HEK293T (cell line): ENCODE measurements at regions not wholly inside any gene's neighbourhood (a gene's known extent, or its start where the extent isn't known, plus 50 kb on each side); places are given as distances from the start of the nearest gene placed in this dataset.

Source experiments
- ARNT ChIP-seq: fragments of 450-650 bp; IDR thresholded peaks from 2 replicates; pipeline ENCODE4 v1.6.1; 2017; ENCODE audit warnings: mild to moderate bottlenecking
- BHLHE40 ChIP-seq: fragments of 450-650 bp; IDR thresholded peaks from 2 replicates; pipeline ENCODE4 v1.6.1; 2016; ENCODE audit warnings: mild to moderate bottlenecking, moderate library complexity, borderline replicate concordance
- ELF4 ChIP-seq: fragments of 450-650 bp; IDR thresholded peaks from 2 replicates; pipeline ENCODE4 v1.6.1; 2017; ENCODE audit warnings: antibody characterized with exemption
- FOXA1 ChIP-seq: fragments of 450-650 bp; IDR thresholded peaks from 2 replicates; pipeline ENCODE4 v1.6.1; 2016; ENCODE audit warnings: mild to moderate bottlenecking
- FOXK2 ChIP-seq: fragments of 450-650 bp; IDR thresholded peaks from 2 replicates; pipeline ENCODE4 v1.6.1; 2016; ENCODE audit warnings: mild to moderate bottlenecking
- FOXM1 ChIP-seq: fragments of 450-650 bp; IDR thresholded peaks from 2 replicates; pipeline ENCODE4 v1.6.1; 2017; ENCODE audit warnings: mild to moderate bottlenecking, borderline replicate concordance
- HDGF ChIP-seq: fragments of 450-650 bp; IDR thresholded peaks from 2 replicates; pipeline ENCODE4 v1.6.1; 2017; ENCODE audit warnings: antibody characterized with exemption, borderline replicate concordance
- L3MBTL2 ChIP-seq: fragments of 450-650 bp; conservative IDR thresholded peaks from 2 replicates; pipeline ENCODE4 v1.6.1; 2016; ENCODE audit warnings: mild to moderate bottlenecking
- NFRKB ChIP-seq: fragments of 450-650 bp; IDR thresholded peaks from 2 replicates; pipeline ENCODE4 v1.6.1; 2016; ENCODE audit warnings: mild to moderate bottlenecking, moderate library complexity
- SP1 ChIP-seq: fragments of 450-650 bp; IDR thresholded peaks from 2 replicates; pipeline ENCODE4 v1.6.1; 2017
- SUZ12 ChIP-seq: fragments of 450-650 bp; IDR thresholded peaks from 2 replicates; pipeline ENCODE4 v1.6.1; 2016; ENCODE audit warnings: mild to moderate bottlenecking
- TARDBP ChIP-seq: fragments of 450-650 bp; IDR thresholded peaks from 2 replicates; pipeline ENCODE4 v1.6.1; 2016
- ZNF384 ChIP-seq: fragments of 450-650 bp; IDR thresholded peaks from 2 replicates; pipeline ENCODE4 v1.6.1; 2016
- TF ChIP-seq, protein P1 (sequence below): fragments of 450-650 bp; IDR thresholded peaks from 2 replicates; pipeline ENCODE4 v1.6.1; 2016

DNA sequence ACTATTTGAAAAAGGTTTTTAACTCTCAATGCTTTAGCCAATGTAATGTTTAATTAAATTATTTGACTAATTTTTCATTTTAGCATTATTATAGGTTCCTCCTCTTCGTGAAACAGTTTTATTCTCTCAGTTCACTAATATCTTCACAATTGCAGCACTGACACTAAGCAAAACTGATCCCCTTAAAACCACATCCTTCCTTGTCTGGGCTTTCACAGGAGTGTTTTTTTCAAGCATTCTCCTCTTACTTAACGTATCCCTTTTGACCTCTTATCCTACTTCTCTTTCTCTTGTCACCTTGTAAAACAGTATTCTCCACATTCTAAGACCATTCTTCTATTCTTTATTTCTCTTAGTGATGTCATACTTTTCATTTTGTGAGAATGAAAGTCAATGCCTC, 112.8 kb downstream of the DSC3 start:
- no peak for TF ChIP-seq SUZ12
- TF ChIP-seq FOXA1: no peak
- no peak for TF ChIP-seq ELF4
- no peak for TF ChIP-seq SP1
- no peak for TF ChIP-seq BHLHE40
- TF ChIP-seq FOXM1: no peak
- TF ChIP-seq ZNF384: no peak; the same call in 1 of the 2 replicates
- no peak for TF ChIP-seq NFRKB
- no peak for TF ChIP-seq HDGF
- TF ChIP-seq FOXK2: no peak
- no peak for TF ChIP-seq ARNT
- TF ChIP-seq TARDBP: no peak
- TF ChIP-seq L3MBTL2: no peak
- TF ChIP-seq, protein P1, sequence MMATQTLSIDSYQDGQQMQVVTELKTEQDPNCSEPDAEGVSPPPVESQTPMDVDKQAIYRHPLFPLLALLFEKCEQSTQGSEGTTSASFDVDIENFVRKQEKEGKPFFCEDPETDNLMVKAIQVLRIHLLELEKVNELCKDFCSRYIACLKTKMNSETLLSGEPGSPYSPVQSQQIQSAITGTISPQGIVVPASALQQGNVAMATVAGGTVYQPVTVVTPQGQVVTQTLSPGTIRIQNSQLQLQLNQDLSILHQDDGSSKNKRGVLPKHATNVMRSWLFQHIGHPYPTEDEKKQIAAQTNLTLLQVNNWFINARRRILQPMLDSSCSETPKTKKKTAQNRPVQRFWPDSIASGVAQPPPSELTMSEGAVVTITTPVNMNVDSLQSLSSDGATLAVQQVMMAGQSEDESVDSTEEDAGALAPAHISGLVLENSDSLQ: no peak
